Psoas muscle (tissue), 7 donors: ENCODE measurements at regions not wholly inside any gene's neighbourhood (a gene's known extent, or its start where the extent isn't known, plus 50 kb on each side); places are given as distances from the start of the nearest gene placed in this dataset.

Source experiments
- ATAC-seq, 4 donors: fragments of 200-7000 bp; cut with Tn5 transposase; one replicate each; pipeline ENCODE4 v1.9.1; 2020; ENCODE audit warnings: moderate library complexity in 3 of 4, mild to moderate bottlenecking in 2 of 4
- DNase-seq, 2 donors: peaks; one replicate each; pipeline ENCODE4 v3.0.0-alpha.2; 2020
- H3K27ac ChIP-seq: fragments of 200-600 bp; one replicate; pipeline ENCODE4 v1.8.0; 2022
- H3K27me3 ChIP-seq, 3 donors: fragments of 200-600 bp in 1 of 3; one replicate each; pipeline versions ENCODE4 v1.6.1 to v1.8.0; 2013 to 2022; ENCODE audit warnings: low read length in 2 of 3, mild to moderate bottlenecking in 2 of 3, moderate library complexity in 1 of 3; ENCODE audit not compliant: insufficient read depth in 3 of 3
- H3K36me3 ChIP-seq, 2 donors: fragments of 200-600 bp in 1 of 2; one replicate each; pipeline versions ENCODE4 v1.6.1 to v1.8.0; 2013 to 2022; ENCODE audit warnings: low read depth in 1 of 2, mild to moderate bottlenecking in 1 of 2, moderate library complexity in 1 of 2; ENCODE audit not compliant: insufficient read depth in 1 of 2
- H3K4me1 ChIP-seq: fragments of 200-600 bp; one replicate; pipeline ENCODE4 v1.8.0; 2022
- H3K4me3 ChIP-seq: fragments of 200-600 bp; one replicate; pipeline ENCODE4 v1.8.0; 2022; ENCODE audit warnings: mild to moderate bottlenecking
- H3K9me3 ChIP-seq: fragments of 200-600 bp; one replicate; pipeline ENCODE4 v1.8.0; 2022
- CTCF ChIP-seq: fragments of 200-600 bp; IDR thresholded peaks from one replicate; pipeline ENCODE4 v1.8.0; 2022; ENCODE audit warnings: antibody characterized with exemption
- WGBS, 3 donors: extraction: QIAGEN DNeasy Blood & Tissue Kit; methylation state at CpG; one replicate each; pipeline versions ENCODE4 v1.1.6 to v1.1.7; 2013; 5-methylcytosine and 5-hydroxymethylcytosine counted together
- intact Hi-C, 2 donors: fragments of 100-400 bp; cut with DNase I; formaldehyde crosslinking; loops; one replicate each; pipeline versions ENCODE4 v1.11.0 to v1.14.2; 2022
- donor health status: healthy with polysubstance abuse.
- donor health status: DM: no; HTN: no; CAD: no; lungs with moderate emphysema.
- donor health status: Bipolar disorder and iron deficiency.
- donor health status: healthy.
- donor health status: DM: yes; HTN: yes; CAD: no.
- donor health status: DM: no; HTN: no; CAD: no.
- donor health status: DM: yes; HTN: yes; CAD: no.

GRCh38 chr6:169864148-169865020 is 113.0 kb downstream of the ERMARD start:
- Histone ChIP-seq H3K27ac (no peak overlapping the region), H3K9me3 (no peaks in the 10 kb centered on the region), H3K4me1 (no peaks in the 10 kb centered on the region), H3K27me3 (peaks cover 0 to 7% (median 2%) of the 10 kb centered on the region in 3 donors), H3K36me3 (no peaks in the 10 kb centered on the region), H3K4me3 (no peak overlapping the region)
- ATAC-seq (no peak), DNase-seq (no peak)
- WGBS, 3 donors = 62 to 64% (median 62%) methylated on average over 23 of the region's 23 CpGs
- no peak for TF ChIP-seq CTCF
- intact Hi-C loops = no loop called here

GRCh38 chr6:169863710-169864109 is 112.3 kb downstream of the ERMARD start:
- intact Hi-C loops = no loop called here
- no peaks in the 10 kb centered on the region for H3K9me3 ChIP-seq
- H3K36me3 ChIP-seq = no peaks in the 10 kb centered on the region
- peaks cover 0 to 4% (median 2%) of the 10 kb centered on the region in 3 donors for H3K27me3 ChIP-seq
- no peaks in the 10 kb centered on the region for H3K4me1 ChIP-seq
- WGBS, 3 donors = 96 to 98% (median 96%) methylated on average over 3 of the region's 3 CpGs
- DNase-seq (no peak), ATAC-seq (no peak)
- no peak for TF ChIP-seq CTCF
- H3K27ac ChIP-seq = no peak overlapping the region
- no peak overlapping the region for H3K4me3 ChIP-seq

- Histone ChIP-seq H3K4me3 (no peak overlapping the region), H3K4me1 (no peaks in the 10 kb centered on the region), H3K27me3 (peaks cover 0 to 4% (median 2%) of the 10 kb centered on the region in 3 donors), H3K36me3 (no peaks in the 10 kb centered on the region), H3K27ac (no peak overlapping the region), H3K9me3 (peaks cover 3% of the 10 kb centered on the region)
- WGBS, 3 donors = 76 to 82% (median 78%) methylated on average over 18 to 20 of the region's 20 CpGs
- no peak for TF ChIP-seq CTCF
- no peak for DNase-seq
- ATAC-seq = no peak
- intact Hi-C loops = no loop called here
These were observed 111.6 kb downstream of the ERMARD start for GRCh38 chr6:169862892-169863525.

- WGBS, 3 donors = 63 to 68% (median 66%) methylated on average over 17 of the region's 17 CpGs
- Histone ChIP-seq H3K4me3 (no peak overlapping the region), H3K9me3 (peaks cover 6% of the 10 kb centered on the region), H3K4me1 (no peaks in the 10 kb centered on the region), H3K27ac (no peak overlapping the region), H3K36me3 (no peaks in the 10 kb centered on the region), H3K27me3 (peaks cover 0 to 4% (median 2%) of the 10 kb centered on the region in 3 donors)
- no peak for TF ChIP-seq CTCF
- intact Hi-C loops = no loop called here
- ATAC-seq (no peak), DNase-seq (no peak)
These were observed 110.8 kb downstream of the ERMARD start for GRCh38 chr6:169862043-169862891.
